D341Med (cell line): ENCODE measurements at regions not wholly inside any gene's neighbourhood (a gene's known extent, or its start where the extent isn't known, plus 50 kb on each side); places are given as distances from the start of the nearest gene placed in this dataset.

ENCODE experiments used
- DNase-seq: peaks from one replicate; pipeline ENCODE4 v3.0.0; 2012; ENCODE audit warnings: low spot score

GRCh38 chr13:60765700-60766411 is 368.8 kb downstream of the TDRD3 start:
- no peak for DNase-seq

- no peak for DNase-seq
These were observed 362.5 kb downstream of the TDRD3 start for GRCh38 chr13:60759499-60759898.

GRCh38 chr13:60758637-60759036 is 361.6 kb downstream of the TDRD3 start:
- DNase-seq: no peak

- DNase-seq: no peak
These were observed 360.6 kb downstream of the TDRD3 start for GRCh38 chr13:60757501-60758215.

- DNase-seq: no peak
These were observed 359.3 kb downstream of the TDRD3 start for GRCh38 chr13:60756306-60756705.

- no peak for DNase-seq
These were observed 358.6 kb downstream of the TDRD3 start for GRCh38 chr13:60755380-60756163.

GRCh38 chr13:60754211-60755090 is 357.4 kb downstream of the TDRD3 start:
- no peak for DNase-seq

GRCh38 chr13:60753641-60754040 is 356.6 kb downstream of the TDRD3 start:
- no peak for DNase-seq

- DNase-seq: no peak
These were observed 348.3 kb downstream of the TDRD3 start for GRCh38 chr13:60745343-60745742.

- no peak for DNase-seq
These were observed 336.9 kb downstream of the TDRD3 start for GRCh38 chr13:60733933-60734332.

- no peak for DNase-seq
These were observed 330.1 kb downstream of the TDRD3 start for GRCh38 chr13:60727140-60727539.

- DNase-seq: no peak
These were observed 324.0 kb downstream of the TDRD3 start for GRCh38 chr13:60721063-60721462.

- DNase-seq: no peak
These were observed 323.6 kb downstream of the TDRD3 start for GRCh38 chr13:60720590-60720989.

GRCh38 chr13:60716313-60716712 is 319.3 kb downstream of the TDRD3 start:
- DNase-seq: no peak

- no peak for DNase-seq
These were observed 310.9 kb downstream of the TDRD3 start for GRCh38 chr13:60707878-60708277.

GRCh38 chr13:60701895-60702294 is 304.9 kb downstream of the TDRD3 start:
- DNase-seq: no peak

- no peak for DNase-seq
These were observed 304.0 kb downstream of the TDRD3 start for GRCh38 chr13:60700994-60701393.

GRCh38 chr13:60699636-60700035 is 302.6 kb downstream of the TDRD3 start:
- no peak for DNase-seq

GRCh38 chr13:60696602-60697001 is 299.6 kb downstream of the TDRD3 start:
- no peak for DNase-seq

- DNase-seq: no peak
These were observed 294.2 kb downstream of the TDRD3 start for GRCh38 chr13:60691268-60691667.

- DNase-seq: no peak
These were observed 293.6 kb downstream of the TDRD3 start for GRCh38 chr13:60690604-60691003.

- no peak for DNase-seq
These were observed 292.6 kb downstream of the TDRD3 start for GRCh38 chr13:60689571-60689970.
